ENCODE measurements at regions not wholly inside any gene's neighbourhood (a gene's known extent, or its start where the extent isn't known, plus 50 kb on each side); places are given as distances from the start of the nearest gene placed in this dataset.

GRCh38 chr2:212902421-212902820 is 249.0 kb downstream of the IKZF2 start:
- peaks cover 39% of the 10 kb centered on the region for H3K4me1 Mint-ChIP-seq (ENCODE audit: low read depth)
- no peak overlapping the region for H3K27ac Mint-ChIP-seq
- no peaks in the 10 kb centered on the region; the same call in none of the 2 replicates for H3K27me3 Mint-ChIP-seq (ENCODE audit: insufficient read depth)
- H3K9me3 Mint-ChIP-seq: no peaks in the 10 kb centered on the region
- H3K4me3 Mint-ChIP-seq: no peak overlapping the region
- no peaks in the 10 kb centered on the region for H3K36me3 Mint-ChIP-seq (ENCODE audit: low read depth)
- DNase-seq: no peak
- no peak for TF ChIP-seq CTCF (IDR thresholded peaks at IDR 0.05)

GRCh38 chr2:212901604-212902275 is 249.7 kb downstream of the IKZF2 start:
- Mint-ChIP-seq H3K4me1 (ENCODE audit: low read depth) (peaks cover 42% of the 10 kb centered on the region), H3K4me3 (no peak overlapping the region), H3K9me3 (no peaks in the 10 kb centered on the region), H3K27ac (no peak overlapping the region), H3K27me3 (ENCODE audit: insufficient read depth) (no peaks in the 10 kb centered on the region; the same call in 1 of the 2 replicates), H3K36me3 (ENCODE audit: low read depth) (no peaks in the 10 kb centered on the region)
- no peak for TF ChIP-seq CTCF (IDR thresholded peaks at IDR 0.05)
- no peak for DNase-seq

GRCh38 chr2:212900715-212901114 is 250.7 kb downstream of the IKZF2 start:
- Mint-ChIP-seq H3K4me3 (no peak overlapping the region), H3K27me3 (ENCODE audit: insufficient read depth) (no peaks in the 10 kb centered on the region), H3K9me3 (no peaks in the 10 kb centered on the region), H3K4me1 (ENCODE audit: low read depth) (peaks cover 34% of the 10 kb centered on the region), H3K27ac (no peak overlapping the region), H3K36me3 (ENCODE audit: low read depth) (no peaks in the 10 kb centered on the region)
- no peak for DNase-seq
- TF ChIP-seq CTCF (IDR thresholded peaks at IDR 0.05): no peak

GRCh38 chr2:212898011-212898410 is 253.4 kb downstream of the IKZF2 start:
- H3K9me3 Mint-ChIP-seq: no peaks in the 10 kb centered on the region
- no peak overlapping the region for H3K27ac Mint-ChIP-seq
- no peaks in the 10 kb centered on the region for H3K36me3 Mint-ChIP-seq (ENCODE audit: low read depth)
- DNase-seq: no peak
- H3K4me3 Mint-ChIP-seq: no peak overlapping the region
- peaks cover 30% of the 10 kb centered on the region for H3K4me1 Mint-ChIP-seq (ENCODE audit: low read depth)
- TF ChIP-seq CTCF (IDR thresholded peaks at IDR 0.05): no peak
- no peaks in the 10 kb centered on the region for H3K27me3 Mint-ChIP-seq (ENCODE audit: insufficient read depth)

GRCh38 chr2:212897296-212897695 is 254.1 kb downstream of the IKZF2 start:
- no peak for TF ChIP-seq CTCF (IDR thresholded peaks at IDR 0.05)
- no peaks in the 10 kb centered on the region for H3K9me3 Mint-ChIP-seq
- no peak overlapping the region for H3K27ac Mint-ChIP-seq
- H3K4me3 Mint-ChIP-seq: no peak overlapping the region
- no peaks in the 10 kb centered on the region for H3K27me3 Mint-ChIP-seq (ENCODE audit: insufficient read depth)
- no peaks in the 10 kb centered on the region for H3K36me3 Mint-ChIP-seq (ENCODE audit: low read depth)
- peaks cover 36% of the 10 kb centered on the region for H3K4me1 Mint-ChIP-seq (ENCODE audit: low read depth)
- DNase-seq: peak; percentile 19

Measured in HFFc6 (cell line).